ENCODE measurements at regions not wholly inside any gene's neighbourhood (a gene's known extent, or its start where the extent isn't known, plus 50 kb on each side); places are given as distances from the start of the nearest gene placed in this dataset.

GRCh38 chr14:103255555-103255954 is 78.5 kb upstream of the EIF5 start:
- Mint-ChIP-seq H3K27ac (no peak overlapping the region), H3K9me3 (no peaks in the 10 kb centered on the region), H3K36me3 (ENCODE audit: low read depth) (no peaks in the 10 kb centered on the region), H3K4me1 (ENCODE audit: low read depth) (peaks cover 5% of the 10 kb centered on the region), H3K27me3 (peaks cover 44% of the 10 kb centered on the region), H3K4me3 (no peak overlapping the region)
- intact Hi-C loops (cut with micrococcal nuclease): no loop called here

GRCh38 chr14:103256406-103256805 is 77.6 kb upstream of the EIF5 start:
- Mint-ChIP-seq H3K4me3 (no peak overlapping the region), H3K4me1 (ENCODE audit: low read depth) (peaks cover 12% of the 10 kb centered on the region), H3K27ac (no peak overlapping the region), H3K27me3 (peaks cover 42% of the 10 kb centered on the region), H3K36me3 (ENCODE audit: low read depth) (no peaks in the 10 kb centered on the region), H3K9me3 (no peaks in the 10 kb centered on the region)
- intact Hi-C loops (cut with micrococcal nuclease): no loop called here

- intact Hi-C loops (cut with micrococcal nuclease): no loop called here
- H3K36me3 Mint-ChIP-seq (ENCODE audit: low read depth): no peaks in the 10 kb centered on the region
- no peak overlapping the region for H3K4me3 Mint-ChIP-seq
- no peak overlapping the region for H3K27ac Mint-ChIP-seq
- peaks cover 44% of the 10 kb centered on the region for H3K27me3 Mint-ChIP-seq
- no peaks in the 10 kb centered on the region for H3K9me3 Mint-ChIP-seq
- peaks cover 12% of the 10 kb centered on the region for H3K4me1 Mint-ChIP-seq (ENCODE audit: low read depth)
Observed at GRCh38 chr14:103257211-103257962, 76.7 kb upstream of the EIF5 start.

GRCh38 chr14:103258211-103258610 is 75.8 kb upstream of the EIF5 start:
- intact Hi-C loops (cut with micrococcal nuclease): no loop called here
- H3K9me3 Mint-ChIP-seq: no peaks in the 10 kb centered on the region
- no peaks in the 10 kb centered on the region for H3K36me3 Mint-ChIP-seq (ENCODE audit: low read depth)
- no peak overlapping the region for H3K4me3 Mint-ChIP-seq
- H3K27ac Mint-ChIP-seq: no peak overlapping the region
- H3K27me3 Mint-ChIP-seq: peaks cover 46% of the 10 kb centered on the region
- peaks cover 12% of the 10 kb centered on the region for H3K4me1 Mint-ChIP-seq (ENCODE audit: low read depth)

- H3K9me3 Mint-ChIP-seq: no peaks in the 10 kb centered on the region
- H3K4me3 Mint-ChIP-seq: no peak overlapping the region
- peaks cover 51% of the 10 kb centered on the region for H3K27me3 Mint-ChIP-seq
- H3K4me1 Mint-ChIP-seq (ENCODE audit: low read depth): peaks cover 12% of the 10 kb centered on the region
- intact Hi-C loops (cut with micrococcal nuclease): no loop called here
- H3K27ac Mint-ChIP-seq: no peak overlapping the region
- H3K36me3 Mint-ChIP-seq (ENCODE audit: low read depth): no peaks in the 10 kb centered on the region
Observed at GRCh38 chr14:103259184-103259583, 74.9 kb upstream of the EIF5 start.

GRCh38 chr14:103259801-103260628 is 74.0 kb upstream of the EIF5 start:
- Mint-ChIP-seq H3K9me3 (no peaks in the 10 kb centered on the region), H3K4me1 (ENCODE audit: low read depth) (peaks cover 12% of the 10 kb centered on the region), H3K27ac (peak overlapping the region; percentile 54), H3K4me3 (peak overlapping the region; percentile 78), H3K27me3 (peaks cover 53% of the 10 kb centered on the region), H3K36me3 (ENCODE audit: low read depth) (no peaks in the 10 kb centered on the region)
- intact Hi-C loops (cut with micrococcal nuclease): loop anchor here (5.0 kb wide), 1 partner anchor 73 kb away; no protein-coding TSS in a partner anchor

DNA sequence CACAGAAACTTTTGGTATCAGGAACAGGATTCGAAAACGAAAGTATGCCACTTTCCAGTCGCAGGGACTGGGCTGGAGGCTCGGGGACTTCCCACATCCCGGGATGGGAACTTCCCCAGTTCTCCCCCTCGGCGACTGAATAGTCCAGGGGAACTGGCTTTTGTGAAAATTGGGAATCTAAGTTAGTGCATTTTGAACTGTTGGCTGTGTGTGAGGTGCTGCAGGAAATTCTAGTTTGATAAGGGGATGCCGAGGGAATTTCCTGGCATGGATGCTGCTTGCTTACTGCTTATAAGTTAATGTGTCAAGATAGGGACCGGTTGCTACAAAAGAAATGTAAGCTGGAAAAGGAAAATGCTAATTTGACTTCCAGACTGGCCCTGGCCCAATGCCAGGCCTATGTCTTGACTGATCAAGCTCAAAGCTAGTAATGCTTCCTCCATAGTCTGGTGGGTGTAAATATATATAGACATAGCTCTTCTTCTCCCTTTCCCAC is 73.4 kb upstream of the EIF5 start:
- peak overlapping the region; percentile 78 for H3K4me3 Mint-ChIP-seq
- intact Hi-C loops (cut with micrococcal nuclease): loop anchor here (5.0 kb wide), 1 partner anchor 73 kb away; no protein-coding TSS in a partner anchor
- H3K27ac Mint-ChIP-seq: peak overlapping the region; percentile 54
- H3K27me3 Mint-ChIP-seq: peaks cover 55% of the 10 kb centered on the region
- H3K4me1 Mint-ChIP-seq (ENCODE audit: low read depth): peaks cover 12% of the 10 kb centered on the region
- no peaks in the 10 kb centered on the region for H3K9me3 Mint-ChIP-seq
- H3K36me3 Mint-ChIP-seq (ENCODE audit: low read depth): no peaks in the 10 kb centered on the region

DNA sequence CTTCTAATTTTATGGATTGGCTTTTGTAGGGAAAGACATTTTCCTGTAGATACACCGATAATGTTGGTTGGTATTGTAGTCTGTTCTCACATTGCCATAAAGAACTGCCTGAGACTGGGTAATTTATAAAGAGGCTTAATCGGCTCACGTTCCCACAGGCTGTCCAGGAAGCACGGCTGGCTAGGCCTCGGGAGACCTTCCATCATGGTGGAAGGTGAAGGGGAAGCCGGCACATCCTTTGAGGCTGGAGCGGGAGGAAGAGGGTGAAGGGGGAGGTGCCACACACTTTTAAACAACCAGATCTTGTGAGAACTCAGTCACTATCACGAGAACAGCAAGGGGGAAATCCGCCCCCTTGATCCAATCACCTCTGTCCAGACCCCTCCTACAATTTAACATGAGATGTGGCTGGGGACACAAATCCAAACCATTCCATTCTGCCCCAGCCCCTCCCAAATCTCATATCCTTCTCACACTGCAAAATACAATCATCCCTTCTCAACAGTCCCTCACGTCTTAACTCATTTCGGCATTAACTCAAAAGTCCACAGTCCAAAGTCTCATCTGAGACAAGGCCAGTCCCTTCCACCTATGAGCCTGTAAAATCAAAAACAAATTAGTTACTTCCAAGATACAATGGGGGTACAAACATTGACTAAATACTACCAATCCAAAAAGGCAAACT is 66.7 kb upstream of the EIF5 start:
- no peaks in the 10 kb centered on the region for H3K9me3 Mint-ChIP-seq

DNA sequence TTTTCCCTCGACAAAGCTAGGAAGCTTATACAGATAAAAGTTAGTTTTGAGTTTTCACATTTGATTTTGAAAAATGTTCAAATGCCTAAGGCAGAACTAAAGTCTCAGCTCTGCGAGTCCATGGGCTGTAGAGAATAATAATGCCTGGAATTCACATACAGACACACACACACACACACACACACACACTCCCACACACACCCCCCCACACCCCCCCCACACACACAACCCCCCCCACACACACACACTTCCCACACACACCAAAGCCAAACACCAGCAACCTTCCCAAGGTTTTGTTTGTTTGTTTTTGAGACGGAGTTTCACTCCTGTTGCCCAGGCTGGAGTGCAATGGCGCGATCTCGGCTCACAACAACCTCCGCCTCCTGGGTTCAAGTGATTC is 62.8 kb upstream of the EIF5 start:
- Mint-ChIP-seq H3K27me3 (peaks cover 87% of the 10 kb centered on the region), H3K4me1 (ENCODE audit: low read depth) (no peaks in the 10 kb centered on the region)
- intact Hi-C loops (cut with micrococcal nuclease): no loop called here

More for the DNA sequence above, 66.7 kb upstream of the EIF5 start:
- no peak overlapping the region for H3K27ac Mint-ChIP-seq
- no peaks in the 10 kb centered on the region for H3K36me3 Mint-ChIP-seq (ENCODE audit: low read depth)
- intact Hi-C loops (cut with micrococcal nuclease): no loop called here
- H3K4me3 Mint-ChIP-seq: no peak overlapping the region
- peaks cover 84% of the 10 kb centered on the region for H3K27me3 Mint-ChIP-seq
- no peaks in the 10 kb centered on the region for H3K4me1 Mint-ChIP-seq (ENCODE audit: low read depth)

DNA sequence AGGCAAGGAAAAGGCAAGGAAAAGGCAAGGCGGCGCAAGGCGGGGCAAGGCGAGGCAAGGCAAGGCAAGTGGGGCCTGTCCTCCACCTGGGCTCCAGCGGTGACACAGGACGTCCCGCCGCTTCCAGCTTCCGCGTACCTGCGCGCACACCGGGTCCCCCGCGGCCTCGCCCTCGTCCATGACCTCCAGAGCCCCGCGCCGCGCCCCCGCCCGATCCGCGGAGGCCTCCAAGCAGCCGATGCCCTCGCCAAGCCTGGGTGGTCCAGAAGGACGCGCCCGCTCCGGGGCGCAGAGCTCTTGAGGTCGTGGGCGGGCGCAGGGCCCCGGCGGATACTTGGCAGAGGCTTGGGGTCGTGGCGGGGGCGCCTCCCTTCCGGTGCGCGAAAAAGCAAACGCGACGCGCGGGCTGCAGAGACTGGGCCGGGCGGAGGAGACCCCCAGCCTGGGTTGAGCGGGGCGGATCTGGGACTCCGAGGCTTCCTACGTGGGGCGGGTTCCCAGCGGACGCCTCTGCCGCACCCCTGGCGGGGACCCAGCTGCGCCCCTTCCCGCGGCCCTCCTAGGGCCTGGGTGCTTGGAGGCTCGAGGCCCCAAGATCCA is 60.8 kb upstream of the EIF5 start:
- Mint-ChIP-seq H3K4me3 (no peak overlapping the region), H3K27me3 (peaks cover 83% of the 10 kb centered on the region), H3K36me3 (ENCODE audit: low read depth) (no peaks in the 10 kb centered on the region), H3K4me1 (ENCODE audit: low read depth) (no peaks in the 10 kb centered on the region), H3K27ac (no peak overlapping the region), H3K9me3 (no peaks in the 10 kb centered on the region)
- intact Hi-C loops (cut with micrococcal nuclease): no loop called here

More for the DNA sequence above, 62.8 kb upstream of the EIF5 start:
- H3K36me3 Mint-ChIP-seq (ENCODE audit: low read depth): no peaks in the 10 kb centered on the region
- H3K9me3 Mint-ChIP-seq: no peaks in the 10 kb centered on the region
- no peak overlapping the region for H3K4me3 Mint-ChIP-seq
- no peak overlapping the region for H3K27ac Mint-ChIP-seq

DNA sequence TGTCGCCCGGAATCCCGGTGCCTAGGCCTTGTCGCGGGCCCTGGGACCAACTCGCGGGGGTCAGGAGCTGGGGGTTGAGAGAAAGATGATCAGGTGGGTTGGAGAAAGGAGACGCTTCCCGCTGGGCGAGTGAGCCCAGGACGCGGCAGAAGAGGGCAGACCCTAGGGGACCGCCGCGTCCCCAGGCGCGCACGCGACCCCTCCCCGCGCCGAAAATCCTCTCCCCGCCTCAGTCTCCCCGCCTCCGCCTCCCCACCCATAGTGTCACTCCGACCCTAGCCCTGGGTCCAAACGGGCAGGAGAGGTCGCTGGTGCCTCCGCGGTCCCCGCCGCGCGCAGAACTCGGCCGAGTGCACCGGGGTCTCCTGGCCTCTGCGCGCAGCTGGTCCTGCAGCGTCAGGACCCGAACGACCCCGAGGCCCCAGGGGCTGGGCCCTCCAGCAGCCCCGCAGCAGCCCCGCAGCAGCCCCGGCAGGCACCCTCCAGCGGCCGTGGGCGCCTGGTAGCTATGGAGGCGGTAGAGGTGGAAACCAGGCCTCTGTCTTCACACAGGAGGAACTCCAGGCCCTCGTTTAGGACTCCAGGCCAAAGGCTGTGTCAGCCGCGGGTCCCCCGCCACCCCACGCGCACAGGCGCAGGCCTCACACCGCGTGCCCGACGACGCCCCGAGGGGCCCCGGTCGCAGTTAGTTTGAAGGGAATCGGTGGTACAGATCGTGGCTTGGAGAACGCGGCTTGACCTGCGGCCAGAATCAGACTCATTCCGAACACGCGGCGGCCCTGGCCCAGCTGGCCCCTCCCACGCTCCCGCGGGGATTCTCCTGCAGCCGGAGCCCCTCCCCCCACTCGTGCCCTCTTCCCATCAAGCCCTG is 60.1 kb upstream of the EIF5 start:
- peaks cover 82% of the 10 kb centered on the region for H3K27me3 Mint-ChIP-seq

DNA sequence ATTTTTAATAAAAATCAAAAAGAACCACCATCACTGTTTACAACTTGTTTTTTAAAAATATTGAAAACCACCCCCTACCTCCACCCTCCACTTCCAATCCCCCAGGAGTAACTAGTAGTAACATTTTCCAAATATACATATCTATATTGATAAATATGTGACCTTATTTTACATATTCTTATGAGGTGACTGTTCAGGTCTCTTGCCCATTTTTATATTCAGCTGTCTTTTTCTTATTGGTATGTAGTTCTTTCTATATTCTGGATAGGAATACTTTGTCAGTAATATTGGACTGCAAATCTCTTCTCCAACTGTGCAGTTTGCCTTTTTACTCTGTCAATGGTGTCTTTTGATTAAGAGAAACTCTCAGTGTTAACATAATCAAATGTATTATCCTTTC is 59.0 kb upstream of the EIF5 start:
- H3K27me3 Mint-ChIP-seq: peaks cover 81% of the 10 kb centered on the region
- H3K4me3 Mint-ChIP-seq: no peak overlapping the region
- intact Hi-C loops (cut with micrococcal nuclease): no loop called here

More for the DNA sequence above, 60.1 kb upstream of the EIF5 start:
- intact Hi-C loops (cut with micrococcal nuclease): no loop called here
- Mint-ChIP-seq H3K27ac (no peak overlapping the region), H3K4me1 (ENCODE audit: low read depth) (no peaks in the 10 kb centered on the region), H3K36me3 (ENCODE audit: low read depth) (no peaks in the 10 kb centered on the region), H3K9me3 (no peaks in the 10 kb centered on the region), H3K4me3 (no peak overlapping the region)

DNA sequence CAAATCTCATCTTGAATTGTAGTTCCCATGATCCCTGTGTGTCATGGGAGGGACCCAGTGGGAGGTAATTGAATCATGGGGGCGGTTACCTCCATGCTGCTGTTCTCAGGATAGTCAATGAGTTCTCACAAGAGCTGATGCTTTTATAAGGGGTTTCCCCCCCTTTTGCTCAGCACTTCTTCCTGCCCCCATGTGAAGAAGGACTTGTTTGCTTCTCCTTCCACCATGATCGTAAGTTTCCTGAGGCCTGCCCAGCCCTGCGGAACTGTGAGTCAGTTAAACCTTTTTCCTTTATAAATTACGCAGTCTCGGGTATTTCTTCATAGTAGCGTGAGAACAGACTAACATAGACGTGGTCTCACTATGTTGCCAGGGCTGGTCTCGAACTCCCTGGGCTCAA is 56.1 kb upstream of the EIF5 start:
- intact Hi-C loops (cut with micrococcal nuclease): no loop called here
- H3K27me3 Mint-ChIP-seq: peaks cover 86% of the 10 kb centered on the region
- no peak overlapping the region for H3K27ac Mint-ChIP-seq
- no peaks in the 10 kb centered on the region for H3K36me3 Mint-ChIP-seq (ENCODE audit: low read depth)
- no peaks in the 10 kb centered on the region for H3K9me3 Mint-ChIP-seq
- H3K4me1 Mint-ChIP-seq (ENCODE audit: low read depth): peaks cover 19% of the 10 kb centered on the region
- H3K4me3 Mint-ChIP-seq: no peak overlapping the region

More for the DNA sequence above, 59.0 kb upstream of the EIF5 start:
- Mint-ChIP-seq H3K4me1 (ENCODE audit: low read depth) (peaks cover 7% of the 10 kb centered on the region), H3K9me3 (no peaks in the 10 kb centered on the region), H3K36me3 (ENCODE audit: low read depth) (no peaks in the 10 kb centered on the region), H3K27ac (no peak overlapping the region)
